ENCODE measurements at regions not wholly inside any gene's neighbourhood (a gene's known extent, or its start where the extent isn't known, plus 50 kb on each side); places are given as distances from the start of the nearest gene placed in this dataset.
A peak's percentile ranks its signal among the peaks of the same experiment; 100 is the strongest.

DNA sequence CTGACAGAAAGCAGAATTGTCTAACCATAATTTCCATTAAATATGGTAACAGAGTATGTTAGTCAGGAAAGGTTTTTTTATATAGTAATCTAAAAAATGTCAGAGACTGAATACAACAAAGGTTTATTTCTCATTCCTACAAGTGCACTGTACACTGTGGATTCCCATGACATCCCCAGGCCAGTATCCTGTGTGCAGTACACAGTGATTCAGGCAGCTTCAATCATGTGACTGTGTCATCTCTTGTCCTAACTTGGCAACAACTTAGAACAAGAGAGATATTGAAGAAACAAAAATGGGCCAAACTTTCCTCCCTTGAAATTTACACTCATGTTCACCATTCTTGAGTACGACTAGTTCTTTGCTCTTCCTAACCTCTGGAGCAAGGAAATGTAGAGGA, 189.8 kb upstream of the SEMA3A start:
- no peaks in the 10 kb centered on the region for H3K4me1 Mint-ChIP-seq (ENCODE audit: unreplicated experiment)
- H3K36me3 Mint-ChIP-seq (ENCODE audit: unreplicated experiment), result no peaks in the 10 kb centered on the region
- H3K27me3 Mint-ChIP-seq (ENCODE audit: unreplicated experiment), result no peaks in the 10 kb centered on the region
- TF ChIP-seq, protein P1, sequence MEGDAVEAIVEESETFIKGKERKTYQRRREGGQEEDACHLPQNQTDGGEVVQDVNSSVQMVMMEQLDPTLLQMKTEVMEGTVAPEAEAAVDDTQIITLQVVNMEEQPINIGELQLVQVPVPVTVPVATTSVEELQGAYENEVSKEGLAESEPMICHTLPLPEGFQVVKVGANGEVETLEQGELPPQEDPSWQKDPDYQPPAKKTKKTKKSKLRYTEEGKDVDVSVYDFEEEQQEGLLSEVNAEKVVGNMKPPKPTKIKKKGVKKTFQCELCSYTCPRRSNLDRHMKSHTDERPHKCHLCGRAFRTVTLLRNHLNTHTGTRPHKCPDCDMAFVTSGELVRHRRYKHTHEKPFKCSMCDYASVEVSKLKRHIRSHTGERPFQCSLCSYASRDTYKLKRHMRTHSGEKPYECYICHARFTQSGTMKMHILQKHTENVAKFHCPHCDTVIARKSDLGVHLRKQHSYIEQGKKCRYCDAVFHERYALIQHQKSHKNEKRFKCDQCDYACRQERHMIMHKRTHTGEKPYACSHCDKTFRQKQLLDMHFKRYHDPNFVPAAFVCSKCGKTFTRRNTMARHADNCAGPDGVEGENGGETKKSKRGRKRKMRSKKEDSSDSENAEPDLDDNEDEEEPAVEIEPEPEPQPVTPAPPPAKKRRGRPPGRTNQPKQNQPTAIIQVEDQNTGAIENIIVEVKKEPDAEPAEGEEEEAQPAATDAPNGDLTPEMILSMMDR (IDR thresholded peaks at IDR 0.05), result no peak
- H3K9me3 Mint-ChIP-seq (ENCODE audit: unreplicated experiment), result peaks cover 10% of the 10 kb centered on the region
- no peak overlapping the region for H3K4me3 Mint-ChIP-seq (ENCODE audit: unreplicated experiment)
- no peak overlapping the region for H3K27ac Mint-ChIP-seq (ENCODE audit: unreplicated experiment)
- no peak for DNase-seq (ENCODE audit: extremely low spot score, unreplicated experiment)

DNA sequence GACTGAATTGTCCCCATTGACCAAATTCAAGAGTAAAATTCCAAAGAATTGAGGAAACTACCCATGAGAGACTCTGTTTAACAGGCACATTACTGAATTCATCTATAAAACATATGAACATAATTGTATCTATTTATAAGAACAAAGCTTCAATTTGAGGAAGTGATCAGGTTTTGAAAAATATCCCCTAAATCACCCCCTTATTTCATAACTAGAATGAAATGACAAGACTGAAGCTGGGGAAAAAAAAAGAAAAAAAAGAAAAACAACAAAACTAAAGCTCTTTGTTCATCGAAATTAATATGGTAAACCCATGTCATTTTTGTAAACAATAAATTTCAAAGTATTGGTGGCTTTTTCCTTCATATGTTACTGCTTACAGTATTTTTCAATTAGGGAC, 184.9 kb upstream of the SEMA3A start:
- Mint-ChIP-seq H3K27me3 (ENCODE audit: unreplicated experiment) (no peaks in the 10 kb centered on the region), H3K36me3 (ENCODE audit: unreplicated experiment) (no peaks in the 10 kb centered on the region), H3K27ac (ENCODE audit: unreplicated experiment) (no peak overlapping the region), H3K4me1 (ENCODE audit: unreplicated experiment) (no peaks in the 10 kb centered on the region), H3K9me3 (ENCODE audit: unreplicated experiment) (peaks cover 9% of the 10 kb centered on the region), H3K4me3 (ENCODE audit: unreplicated experiment) (no peak overlapping the region)
- no peak for DNase-seq (ENCODE audit: extremely low spot score, unreplicated experiment)
- TF ChIP-seq, protein P1 (IDR thresholded peaks at IDR 0.05), result no peak

DNA sequence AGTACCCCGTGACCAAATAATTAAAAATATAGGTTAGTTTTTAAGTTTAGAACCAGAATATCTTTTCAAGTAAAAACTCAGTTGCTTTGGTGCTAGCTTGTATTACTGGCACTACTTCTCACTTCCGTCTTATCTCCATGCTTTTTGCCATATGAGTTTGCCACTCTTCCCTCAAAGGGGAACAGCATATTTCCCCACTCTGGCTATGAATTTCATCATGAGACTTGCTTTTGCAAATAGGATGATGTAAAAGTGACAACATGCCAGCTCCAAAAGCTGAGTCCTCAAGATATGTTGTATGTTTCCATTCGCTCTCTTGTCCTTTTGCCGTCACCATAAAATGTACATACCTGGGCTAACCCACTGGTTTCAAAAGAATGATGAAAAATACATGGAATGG, 178.1 kb upstream of the SEMA3A start:
- Mint-ChIP-seq H3K4me3 (ENCODE audit: unreplicated experiment) (no peak overlapping the region), H3K36me3 (ENCODE audit: unreplicated experiment) (no peaks in the 10 kb centered on the region), H3K9me3 (ENCODE audit: unreplicated experiment) (peaks cover 4% of the 10 kb centered on the region), H3K4me1 (ENCODE audit: unreplicated experiment) (peaks cover 15% of the 10 kb centered on the region), H3K27ac (ENCODE audit: unreplicated experiment) (peak overlapping the region; percentile 76), H3K27me3 (ENCODE audit: unreplicated experiment) (no peaks in the 10 kb centered on the region)
- no peak for DNase-seq (ENCODE audit: extremely low spot score, unreplicated experiment)
- TF ChIP-seq, protein P1 (IDR thresholded peaks at IDR 0.05), result no peak

DNA sequence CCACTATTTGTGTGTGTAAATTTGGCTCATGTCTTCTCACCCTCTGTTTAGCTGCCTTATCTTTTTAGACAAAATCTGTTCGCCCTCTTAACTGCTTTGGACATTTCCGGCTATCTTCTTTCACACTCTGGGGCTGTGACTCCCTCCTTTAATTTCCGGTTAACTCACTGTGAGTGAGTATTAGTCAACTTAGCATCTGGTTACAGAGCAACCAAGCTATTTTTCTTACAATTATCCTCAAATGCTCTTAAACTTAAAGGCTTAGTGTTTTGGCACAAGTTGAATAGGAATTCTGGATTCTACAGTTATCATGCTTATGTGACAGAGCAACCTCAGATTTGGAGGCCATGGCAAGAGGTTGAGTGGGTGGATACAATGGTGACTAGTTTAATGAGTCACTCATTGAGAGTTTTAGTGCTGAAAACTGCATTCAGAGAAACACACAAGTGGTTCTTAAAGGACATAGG, 177.6 kb upstream of the SEMA3A start:
- H3K4me3 Mint-ChIP-seq (ENCODE audit: unreplicated experiment), result no peak overlapping the region
- no peaks in the 10 kb centered on the region for H3K27me3 Mint-ChIP-seq (ENCODE audit: unreplicated experiment)
- no peak for DNase-seq (ENCODE audit: extremely low spot score, unreplicated experiment)
- TF ChIP-seq, protein P1 (IDR thresholded peaks at IDR 0.05), result no peak
- H3K9me3 Mint-ChIP-seq (ENCODE audit: unreplicated experiment), result peaks cover 4% of the 10 kb centered on the region
- H3K36me3 Mint-ChIP-seq (ENCODE audit: unreplicated experiment), result no peaks in the 10 kb centered on the region
- peaks cover 18% of the 10 kb centered on the region for H3K4me1 Mint-ChIP-seq (ENCODE audit: unreplicated experiment)
- H3K27ac Mint-ChIP-seq (ENCODE audit: unreplicated experiment), result peak overlapping the region; percentile 76

DNA sequence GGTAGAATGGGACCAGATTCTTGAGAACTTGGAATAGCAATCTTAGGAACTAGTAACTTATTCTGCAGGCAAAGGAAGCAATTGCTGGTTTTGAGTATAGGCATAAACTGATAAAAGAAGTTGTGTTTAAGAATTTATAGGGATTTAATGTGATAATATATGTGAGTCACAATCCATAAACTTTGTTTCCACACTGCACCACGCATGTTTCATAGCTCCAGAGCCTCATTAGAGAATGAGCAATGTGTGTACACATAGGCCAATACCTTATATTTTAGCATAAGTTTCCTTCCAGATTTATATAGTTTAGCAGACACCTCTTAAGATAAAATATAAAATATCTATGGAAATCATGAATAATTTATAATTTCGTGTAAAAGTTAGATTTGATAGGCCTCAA, 175.5 kb upstream of the SEMA3A start:
- no peak overlapping the region for H3K4me3 Mint-ChIP-seq (ENCODE audit: unreplicated experiment)

More for the DNA sequence above, 175.5 kb upstream of the SEMA3A start:
- Mint-ChIP-seq H3K27me3 (ENCODE audit: unreplicated experiment) (no peaks in the 10 kb centered on the region), H3K4me1 (ENCODE audit: unreplicated experiment) (peaks cover 19% of the 10 kb centered on the region), H3K9me3 (ENCODE audit: unreplicated experiment) (no peaks in the 10 kb centered on the region), H3K27ac (ENCODE audit: unreplicated experiment) (no peak overlapping the region), H3K36me3 (ENCODE audit: unreplicated experiment) (no peaks in the 10 kb centered on the region)
- no peak for DNase-seq (ENCODE audit: extremely low spot score, unreplicated experiment)
- TF ChIP-seq, protein P1 (IDR thresholded peaks at IDR 0.05), result no peak

Measured in osteocyte (in vitro differentiated cells).